Karpas-422 (cell line): ENCODE measurements at regions not wholly inside any gene's neighbourhood (a gene's known extent, or its start where the extent isn't known, plus 50 kb on each side); places are given as distances from the start of the nearest gene placed in this dataset.

Source experiments
- DNase-seq: peaks from one replicate; pipeline ENCODE4 v3.0.0-alpha.2; 2015
- H2AFZ ChIP-seq: fragments of 200-600 bp; sonication (generic); 2 replicates; pipeline ENCODE4 v1.6.1; 2014; ENCODE audit warnings: antibody characterized with exemption, low read length, mixed read lengths
- H3K27ac ChIP-seq: fragments of 200-600 bp; sonication (generic); 2 replicates; pipeline ENCODE4 v1.5.1; 2014; ENCODE audit warnings: mild to moderate bottlenecking, low read length, moderate library complexity
- H3K27me3 ChIP-seq: fragments of 200-600 bp; sonication (generic); 2 replicates; pipeline ENCODE4 v1.6.1; 2014; ENCODE audit warnings: low read length, mixed read lengths
- H3K36me3 ChIP-seq: fragments of 200-600 bp; sonication (generic); 2 replicates; pipeline ENCODE4 v1.6.1; 2014; ENCODE audit warnings: low read length, mixed read lengths; ENCODE audit not compliant: insufficient read depth
- H3K4me1 ChIP-seq: fragments of 200-600 bp; sonication (generic); 2 replicates; pipeline ENCODE4 v1.6.1; 2014; ENCODE audit warnings: mild to moderate bottlenecking, low read length, mixed read lengths
- H3K4me2 ChIP-seq: fragments of 200-600 bp; sonication (generic); 2 replicates; pipeline ENCODE4 v1.6.1; 2014; ENCODE audit warnings: low read length, low read depth, mild to moderate bottlenecking; ENCODE audit not compliant: poor library complexity, severe bottlenecking
- H3K4me3 ChIP-seq: fragments of 200-600 bp; sonication (generic); 2 replicates; pipeline ENCODE4 v1.5.1; 2014; ENCODE audit warnings: mild to moderate bottlenecking, antibody characterized with exemption, low read length, mixed read lengths
- H3K79me2 ChIP-seq: fragments of 200-600 bp; sonication (generic); 2 replicates; pipeline ENCODE4 v1.6.1; 2014; ENCODE audit warnings: mild to moderate bottlenecking, low read length, mixed read lengths
- H3K9ac ChIP-seq: fragments of 200-600 bp; sonication (generic); 2 replicates; pipeline ENCODE4 v1.6.0; 2014; ENCODE audit warnings: low read length
- H3K9me2 ChIP-seq: fragments of 200-600 bp; sonication (generic), shearing (Covaris generic); replicated peaks from 2 replicates; pipeline ENCODE4 v1.6.0; 2014; ENCODE audit warnings: mild to moderate bottlenecking, low read length, moderate library complexity; ENCODE audit not compliant: insufficient read depth
- H3K9me3 ChIP-seq: fragments of 300-700, 200-600 bp; sonication (generic); 2 replicates; pipeline ENCODE4 v1.6.1; 2014; ENCODE audit warnings: low read length, mixed read lengths
- H4K20me1 ChIP-seq: fragments of 200-600 bp; sonication (generic); 2 replicates; pipeline ENCODE4 v1.6.1; 2014; ENCODE audit warnings: mild to moderate bottlenecking, antibody characterized with exemption, low read length, low read depth; ENCODE audit not compliant: insufficient read depth

DNA sequence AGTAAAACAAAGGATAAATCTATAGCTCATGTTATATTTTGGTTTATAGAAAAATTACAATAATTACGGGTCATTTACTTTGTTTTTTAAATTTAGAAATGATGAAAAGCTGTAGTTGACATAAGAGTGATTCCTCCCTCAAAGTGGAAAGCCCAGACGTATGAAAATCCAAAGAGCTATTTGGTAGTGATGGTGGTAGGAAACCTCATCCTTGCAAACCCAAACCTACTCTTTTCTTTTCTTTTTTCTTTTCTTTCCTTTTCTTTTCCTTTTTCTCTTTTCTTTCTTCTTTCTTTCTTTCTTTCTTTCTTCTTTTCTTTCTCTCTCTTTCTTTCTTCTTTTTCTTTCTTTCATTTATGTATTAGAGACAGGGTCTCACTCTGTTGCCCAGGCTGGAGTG is 190.3 kb upstream of the RASSF8 start:
- Histone ChIP-seq H3K36me3 (no peaks in the 10 kb centered on the region), H3K4me1 (no peaks in the 10 kb centered on the region), H3K9me3 (no peaks in the 10 kb centered on the region), H3K79me2 (no peaks in the 10 kb centered on the region), H3K27ac (no peak overlapping the region), H3K4me2 (no peak overlapping the region), H3K27me3 (no peaks in the 10 kb centered on the region), H3K9ac (no peak overlapping the region), H3K4me3 (no peak overlapping the region), H4K20me1 (no peaks in the 10 kb centered on the region), H3K9me2 (no peaks in the 10 kb centered on the region), H2AFZ (no peak overlapping the region)
- no peak for DNase-seq

DNA sequence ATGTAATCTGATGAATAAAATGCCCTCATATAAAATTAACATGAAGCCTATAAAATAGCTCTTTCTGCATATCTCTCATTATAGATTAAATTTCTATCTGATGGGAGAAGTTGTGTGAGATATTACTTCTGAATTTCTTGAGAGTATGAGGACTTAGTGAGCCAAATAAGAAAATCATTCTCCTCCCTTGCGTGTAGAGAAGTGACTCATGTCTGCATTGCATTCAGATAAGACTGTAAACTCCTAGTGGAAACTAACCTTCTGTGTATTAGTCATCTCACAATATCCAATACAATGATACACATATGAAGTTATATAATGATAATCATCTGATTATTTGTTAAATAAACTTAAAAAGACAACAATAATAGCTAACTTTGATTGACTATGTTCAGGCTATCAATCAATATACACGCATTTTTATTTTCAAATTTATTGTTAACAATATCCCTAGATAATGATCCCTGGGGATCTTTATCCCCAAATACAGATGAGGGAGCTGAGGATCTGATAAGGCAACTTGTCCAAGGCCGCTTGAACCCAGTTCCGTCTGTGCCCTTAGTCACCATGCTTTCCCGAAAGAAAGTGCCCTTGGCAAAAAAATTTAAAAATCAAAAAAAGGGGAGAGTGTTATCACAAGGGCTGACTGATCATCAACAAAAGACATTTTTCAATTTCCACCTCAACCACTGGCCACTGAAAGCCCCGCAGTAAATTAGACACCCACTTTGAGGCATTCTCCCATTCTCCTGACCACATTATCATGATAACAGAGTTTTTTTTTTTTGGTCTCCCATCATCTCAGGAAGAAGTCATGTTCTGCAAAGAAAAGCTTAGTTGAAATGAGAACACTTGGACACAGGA is 189.2 kb upstream of the RASSF8 start:
- Histone ChIP-seq H3K36me3 (no peaks in the 10 kb centered on the region), H3K9me2 (no peaks in the 10 kb centered on the region), H2AFZ (no peak overlapping the region), H3K27ac (no peak overlapping the region), H3K9me3 (no peaks in the 10 kb centered on the region), H3K79me2 (no peaks in the 10 kb centered on the region), H4K20me1 (no peaks in the 10 kb centered on the region), H3K4me3 (no peak overlapping the region), H3K4me2 (no peak overlapping the region), H3K9ac (no peak overlapping the region), H3K27me3 (no peaks in the 10 kb centered on the region), H3K4me1 (no peaks in the 10 kb centered on the region)
- no peak for DNase-seq

GRCh38 chr12:25771041-25771440 is 187.4 kb upstream of the RASSF8 start:
- Histone ChIP-seq H3K4me3 (no peak overlapping the region), H3K9me3 (no peaks in the 10 kb centered on the region), H3K79me2 (no peaks in the 10 kb centered on the region), H3K36me3 (no peaks in the 10 kb centered on the region), H4K20me1 (no peaks in the 10 kb centered on the region), H3K4me1 (no peaks in the 10 kb centered on the region), H3K9me2 (no peaks in the 10 kb centered on the region), H3K27me3 (no peaks in the 10 kb centered on the region), H3K9ac (no peak overlapping the region), H3K27ac (no peak overlapping the region), H2AFZ (no peak overlapping the region), H3K4me2 (no peak overlapping the region)
- no peak for DNase-seq

GRCh38 chr12:25771476-25771875 is 187.0 kb upstream of the RASSF8 start:
- Histone ChIP-seq H3K36me3 (no peaks in the 10 kb centered on the region), H3K9me2 (no peaks in the 10 kb centered on the region), H3K27ac (no peak overlapping the region), H3K4me1 (no peaks in the 10 kb centered on the region), H3K27me3 (no peaks in the 10 kb centered on the region), H2AFZ (no peak overlapping the region), H3K4me2 (no peak overlapping the region), H3K4me3 (no peak overlapping the region), H3K9ac (no peak overlapping the region), H3K9me3 (no peaks in the 10 kb centered on the region), H3K79me2 (no peaks in the 10 kb centered on the region), H4K20me1 (no peaks in the 10 kb centered on the region)
- DNase-seq: no peak

DNA sequence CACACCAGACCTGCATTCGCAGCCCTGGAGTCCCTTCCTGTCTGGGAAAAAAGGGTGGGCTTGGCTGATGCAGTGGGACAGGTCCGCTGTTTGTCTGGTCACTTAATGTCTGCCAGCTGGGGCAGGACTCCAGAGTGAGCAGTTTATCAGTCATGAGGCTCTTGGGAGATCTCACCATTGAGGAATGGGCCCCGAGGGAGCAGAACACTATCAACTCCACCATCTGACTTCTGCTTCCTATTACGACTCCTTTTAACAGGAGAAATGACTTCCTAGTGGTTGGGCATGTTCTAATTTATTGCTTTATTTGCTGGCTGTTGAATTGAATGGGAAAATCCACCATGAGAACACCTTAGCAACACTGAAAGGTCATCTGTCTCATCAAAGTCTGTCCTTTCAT is 182.5 kb upstream of the RASSF8 start:
- no peaks in the 10 kb centered on the region for H3K36me3 ChIP-seq
- H3K4me1 ChIP-seq: no peaks in the 10 kb centered on the region
- H3K9me2 ChIP-seq: no peaks in the 10 kb centered on the region
- no peak overlapping the region for H3K27ac ChIP-seq
- no peaks in the 10 kb centered on the region for H3K27me3 ChIP-seq
- H3K9me3 ChIP-seq: no peaks in the 10 kb centered on the region
- no peak overlapping the region for H3K4me3 ChIP-seq
- no peak for DNase-seq
- no peak overlapping the region for H2AFZ ChIP-seq
- no peak overlapping the region for H3K4me2 ChIP-seq
- no peaks in the 10 kb centered on the region for H3K79me2 ChIP-seq
- no peaks in the 10 kb centered on the region for H4K20me1 ChIP-seq
- no peak overlapping the region for H3K9ac ChIP-seq

GRCh38 chr12:25780771-25781170 is 177.7 kb upstream of the RASSF8 start:
- Histone ChIP-seq H3K27me3 (no peaks in the 10 kb centered on the region), H3K4me2 (no peak overlapping the region), H3K4me1 (no peaks in the 10 kb centered on the region), H2AFZ (no peak overlapping the region), H3K4me3 (no peak overlapping the region), H3K9me2 (no peaks in the 10 kb centered on the region), H3K27ac (no peak overlapping the region), H3K9ac (no peak overlapping the region), H3K9me3 (no peaks in the 10 kb centered on the region), H3K36me3 (no peaks in the 10 kb centered on the region), H3K79me2 (no peaks in the 10 kb centered on the region), H4K20me1 (no peaks in the 10 kb centered on the region)
- DNase-seq: no peak

DNA sequence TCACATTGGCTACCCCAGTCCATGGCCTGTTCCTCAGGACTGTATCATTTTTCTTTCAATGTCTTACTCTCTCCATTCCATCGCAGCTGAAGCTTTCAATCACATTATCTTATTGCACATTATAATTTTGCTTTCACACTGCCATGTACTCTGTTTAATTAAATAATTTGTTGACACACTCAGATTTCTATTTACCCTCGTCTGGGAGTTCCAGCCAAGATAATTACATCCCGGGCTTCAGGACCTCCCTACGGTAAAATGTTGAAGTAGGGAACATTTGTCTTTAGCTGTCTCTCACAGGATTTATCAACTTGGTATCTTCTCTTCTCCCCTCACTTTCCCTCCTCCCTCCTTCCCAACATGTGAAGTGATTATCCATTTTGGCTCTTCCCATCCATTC is 177.2 kb upstream of the RASSF8 start:
- H3K9me2 ChIP-seq: no peaks in the 10 kb centered on the region
- no peaks in the 10 kb centered on the region for H3K9me3 ChIP-seq
- H3K79me2 ChIP-seq: no peaks in the 10 kb centered on the region
- no peak for DNase-seq
- H3K9ac ChIP-seq: no peak overlapping the region
- no peaks in the 10 kb centered on the region for H3K27me3 ChIP-seq
- no peak overlapping the region for H3K4me2 ChIP-seq
- no peaks in the 10 kb centered on the region for H4K20me1 ChIP-seq
- no peaks in the 10 kb centered on the region for H3K4me1 ChIP-seq
- H2AFZ ChIP-seq: no peak overlapping the region
- H3K36me3 ChIP-seq: no peaks in the 10 kb centered on the region
- no peak overlapping the region for H3K27ac ChIP-seq
- no peak overlapping the region for H3K4me3 ChIP-seq

DNA sequence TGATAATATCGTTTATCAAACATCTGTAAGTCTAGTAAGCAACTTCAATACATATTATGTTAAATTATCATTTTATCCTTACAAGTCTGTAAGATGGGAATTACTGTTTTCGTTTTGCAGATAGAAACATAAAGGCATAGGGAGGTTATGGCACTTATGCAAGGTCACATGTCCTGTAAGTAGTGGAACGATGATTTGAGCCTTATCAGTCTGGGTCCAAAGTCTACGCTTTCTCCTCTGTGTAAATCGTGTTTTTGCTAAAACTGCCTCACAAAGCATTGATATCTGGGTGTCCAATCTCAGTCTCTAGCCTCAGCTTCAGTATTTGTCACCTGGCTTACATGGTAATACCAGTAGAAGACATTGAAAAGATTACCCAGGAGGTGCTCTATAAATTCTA is 174.9 kb upstream of the RASSF8 start:
- Histone ChIP-seq H3K36me3 (no peaks in the 10 kb centered on the region), H3K27me3 (no peaks in the 10 kb centered on the region), H3K27ac (no peak overlapping the region), H3K9me3 (no peaks in the 10 kb centered on the region), H4K20me1 (no peaks in the 10 kb centered on the region), H3K4me2 (no peak overlapping the region), H3K4me1 (no peaks in the 10 kb centered on the region), H3K4me3 (no peak overlapping the region), H3K9ac (no peak overlapping the region), H2AFZ (no peak overlapping the region), H3K9me2 (no peaks in the 10 kb centered on the region), H3K79me2 (no peaks in the 10 kb centered on the region)
- DNase-seq: no peak
